ENCODE measurements at regions not wholly inside any gene's neighbourhood (a gene's known extent, or its start where the extent isn't known, plus 50 kb on each side); places are given as distances from the start of the nearest gene placed in this dataset.

- TF ChIP-seq, protein P1, sequence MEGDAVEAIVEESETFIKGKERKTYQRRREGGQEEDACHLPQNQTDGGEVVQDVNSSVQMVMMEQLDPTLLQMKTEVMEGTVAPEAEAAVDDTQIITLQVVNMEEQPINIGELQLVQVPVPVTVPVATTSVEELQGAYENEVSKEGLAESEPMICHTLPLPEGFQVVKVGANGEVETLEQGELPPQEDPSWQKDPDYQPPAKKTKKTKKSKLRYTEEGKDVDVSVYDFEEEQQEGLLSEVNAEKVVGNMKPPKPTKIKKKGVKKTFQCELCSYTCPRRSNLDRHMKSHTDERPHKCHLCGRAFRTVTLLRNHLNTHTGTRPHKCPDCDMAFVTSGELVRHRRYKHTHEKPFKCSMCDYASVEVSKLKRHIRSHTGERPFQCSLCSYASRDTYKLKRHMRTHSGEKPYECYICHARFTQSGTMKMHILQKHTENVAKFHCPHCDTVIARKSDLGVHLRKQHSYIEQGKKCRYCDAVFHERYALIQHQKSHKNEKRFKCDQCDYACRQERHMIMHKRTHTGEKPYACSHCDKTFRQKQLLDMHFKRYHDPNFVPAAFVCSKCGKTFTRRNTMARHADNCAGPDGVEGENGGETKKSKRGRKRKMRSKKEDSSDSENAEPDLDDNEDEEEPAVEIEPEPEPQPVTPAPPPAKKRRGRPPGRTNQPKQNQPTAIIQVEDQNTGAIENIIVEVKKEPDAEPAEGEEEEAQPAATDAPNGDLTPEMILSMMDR (IDR thresholded peaks at IDR 0.05; ENCODE audit: low read depth, low read length): no peak
- no peak for TF ChIP-seq MAX (IDR thresholded peaks at IDR 0.05; ENCODE audit: low read depth, low read length)
- no peak for TF ChIP-seq POLR2A (IDR thresholded peaks at IDR 0.05; ENCODE audit: extremely low read depth, insufficient read length)
- no peak for TF ChIP-seq MYC (IDR thresholded peaks at IDR 0.05; ENCODE audit: low read depth, low read length)
These were observed 206.0 kb upstream of the SUCLG2 start for GRCh38 chr3:67860429-67860828.

All from NB4 (cell line).